Embryonic facial prominence (tissue), 1 donor: ENCODE measurements at regions not wholly inside any gene's neighbourhood (a gene's known extent, or its start where the extent isn't known, plus 50 kb on each side); places are given as distances from the start of the nearest gene placed in this dataset.

ENCODE experiments used
- DNase-seq: peaks from one replicate; pipeline ENCODE4 v3.0.0-alpha.2; 2016; ENCODE audit errors: extremely low spot score

DNA sequence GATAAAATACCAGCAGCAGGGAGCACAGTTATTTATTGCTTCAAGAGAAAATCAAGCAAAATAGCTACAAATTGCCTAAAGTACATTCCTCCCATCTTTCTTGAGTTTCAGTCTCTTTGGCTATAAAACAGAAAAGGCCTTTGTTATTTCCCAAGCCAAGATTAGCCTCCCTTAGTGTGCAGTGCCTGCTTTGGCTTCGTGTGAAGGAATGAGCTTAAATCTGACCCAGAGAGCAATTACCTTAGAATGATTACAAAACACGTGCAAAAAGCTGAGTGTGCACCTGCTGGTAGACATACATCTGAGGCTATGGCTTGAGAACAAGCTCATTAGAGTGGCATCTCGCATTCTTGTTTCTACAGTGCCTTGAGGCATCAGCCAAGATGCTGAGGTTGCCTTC, 250.8 kb downstream of the C4orf33 start:
- no peak for DNase-seq

DNA sequence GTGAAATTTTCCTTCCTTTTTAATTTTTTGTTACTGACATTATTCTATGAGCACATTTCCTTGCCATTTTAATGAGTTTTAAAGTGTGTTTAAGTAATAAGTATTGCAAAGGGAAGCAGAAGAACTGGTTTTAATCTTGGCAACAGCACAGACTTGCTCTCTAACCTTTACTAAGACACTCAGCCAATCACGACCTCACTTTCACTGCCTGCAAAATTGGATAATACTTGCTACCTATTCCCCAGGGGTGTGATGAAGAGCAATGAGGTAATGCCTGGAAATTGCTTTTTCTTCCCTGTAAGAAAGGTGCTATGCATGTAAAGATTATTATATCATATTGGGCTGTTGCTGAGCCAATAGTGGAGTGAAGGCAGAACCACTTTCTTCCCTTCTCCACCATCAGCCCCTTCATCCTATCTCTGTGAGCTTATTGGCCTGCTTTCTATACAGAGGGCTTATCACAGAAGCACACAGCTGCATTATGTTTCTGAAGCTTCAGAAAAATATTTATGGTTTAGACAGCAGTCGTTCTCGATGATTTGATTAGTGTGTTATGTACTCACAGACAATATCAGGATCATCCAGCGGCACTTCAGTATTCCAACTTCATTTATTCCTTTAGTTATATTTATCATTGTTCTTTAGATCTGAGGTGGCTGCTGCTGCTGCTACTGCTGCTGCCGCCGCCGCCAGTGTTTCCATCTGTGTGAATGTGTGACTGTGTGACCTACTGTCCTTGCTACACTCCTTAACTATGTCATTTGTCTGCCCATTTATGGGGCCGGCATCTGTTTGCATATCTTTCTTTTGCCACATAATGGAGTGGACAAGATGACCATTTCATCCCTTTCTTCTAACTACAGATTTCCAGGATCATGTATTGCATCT, 255.1 kb downstream of the C4orf33 start:
- no peak for DNase-seq

DNA sequence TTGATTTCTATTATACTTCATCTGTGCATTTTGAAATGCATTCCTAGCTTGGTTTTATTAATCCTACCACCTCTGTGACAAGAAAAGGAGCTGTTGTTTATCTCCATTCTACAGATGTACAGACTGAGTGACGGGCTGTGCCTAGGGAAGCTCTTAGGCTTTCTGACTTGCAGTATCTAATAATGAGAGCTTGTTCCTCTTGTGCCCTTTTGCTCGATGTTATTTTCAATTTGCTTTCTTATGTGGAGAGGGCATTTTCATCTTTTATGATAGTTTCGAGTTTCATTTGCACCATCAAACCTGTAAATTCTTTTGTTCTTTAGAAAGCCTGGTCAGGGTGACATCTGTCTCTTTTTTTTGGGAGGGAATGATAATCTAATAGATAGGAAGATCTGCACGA, 256.5 kb downstream of the C4orf33 start:
- no peak for DNase-seq

DNA sequence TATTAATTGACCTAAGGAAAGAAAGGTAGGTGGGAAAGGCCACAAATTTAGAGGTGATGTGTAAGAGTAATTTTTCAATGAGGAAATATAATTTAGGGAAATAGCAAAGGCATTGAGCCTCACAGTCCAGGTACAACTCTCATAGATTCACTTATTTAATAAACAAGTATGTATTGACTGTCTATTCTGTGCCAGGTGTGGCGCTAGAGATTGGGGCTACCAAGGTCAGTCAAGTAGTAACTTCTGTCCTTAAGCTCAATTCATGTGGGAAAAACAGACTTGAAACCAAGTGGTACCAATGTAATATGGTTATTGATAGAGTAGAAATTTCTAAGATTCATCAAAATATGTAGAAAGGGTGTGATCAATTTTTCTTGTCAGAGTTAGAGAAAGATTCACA, 257.5 kb downstream of the C4orf33 start:
- no peak for DNase-seq

DNA sequence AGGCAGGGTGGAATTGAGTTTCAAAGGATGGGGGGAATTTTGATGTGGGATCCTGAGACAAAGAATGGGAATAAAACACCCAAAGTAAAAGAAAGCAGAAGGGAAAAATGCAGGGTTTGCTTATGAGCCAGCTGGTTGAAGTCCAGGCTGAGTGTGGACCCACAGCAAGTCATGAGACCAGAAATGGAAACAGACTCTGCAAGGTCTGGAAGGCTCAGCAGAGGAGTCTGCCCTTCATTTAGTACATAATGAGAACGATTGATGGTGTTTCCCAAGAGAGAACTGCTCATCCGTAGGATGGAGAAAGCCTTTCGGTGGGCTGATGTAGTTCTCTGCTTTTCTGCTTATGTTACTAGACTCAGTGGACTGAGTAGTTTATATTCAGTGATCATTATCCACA, 259.1 kb downstream of the C4orf33 start:
- DNase-seq, result no peak

DNA sequence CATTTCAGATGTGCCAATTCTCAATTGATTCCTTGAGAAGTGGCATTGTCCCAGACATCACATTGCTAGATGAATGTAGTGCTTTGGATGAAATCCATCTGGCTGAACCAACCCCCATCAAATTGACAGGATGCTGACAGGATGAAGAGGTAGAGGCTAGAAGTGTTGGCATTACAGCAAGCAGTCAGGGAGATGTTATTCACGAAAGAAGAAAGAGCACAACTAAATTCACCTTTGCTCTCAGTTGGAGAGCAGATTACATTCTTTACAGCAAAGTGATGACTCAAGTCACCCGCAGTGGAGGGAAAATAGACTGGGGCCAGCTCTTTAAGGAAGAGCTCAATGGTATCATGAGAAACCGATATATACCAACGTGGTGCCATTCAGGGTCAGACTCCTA, 259.6 kb downstream of the C4orf33 start:
- DNase-seq, result no peak

DNA sequence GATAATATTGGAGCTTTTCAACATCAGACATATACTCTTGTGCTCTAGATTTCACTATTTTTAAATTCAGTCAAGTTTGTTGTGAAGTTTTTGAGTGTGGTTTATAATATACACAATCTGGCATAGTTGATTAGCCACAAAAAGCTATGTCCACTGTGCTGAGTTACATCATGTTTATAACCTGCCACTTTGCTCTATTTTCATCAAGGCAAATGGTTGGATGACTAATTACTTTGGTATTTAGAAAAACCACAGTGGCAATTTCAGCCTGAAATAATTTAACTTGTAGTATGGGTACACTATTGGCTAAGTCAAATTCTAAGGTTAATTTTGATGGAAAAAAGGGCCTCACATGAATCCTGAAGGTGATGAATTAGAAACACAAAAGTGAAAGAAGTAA, 262.6 kb downstream of the C4orf33 start:
- no peak for DNase-seq

DNA sequence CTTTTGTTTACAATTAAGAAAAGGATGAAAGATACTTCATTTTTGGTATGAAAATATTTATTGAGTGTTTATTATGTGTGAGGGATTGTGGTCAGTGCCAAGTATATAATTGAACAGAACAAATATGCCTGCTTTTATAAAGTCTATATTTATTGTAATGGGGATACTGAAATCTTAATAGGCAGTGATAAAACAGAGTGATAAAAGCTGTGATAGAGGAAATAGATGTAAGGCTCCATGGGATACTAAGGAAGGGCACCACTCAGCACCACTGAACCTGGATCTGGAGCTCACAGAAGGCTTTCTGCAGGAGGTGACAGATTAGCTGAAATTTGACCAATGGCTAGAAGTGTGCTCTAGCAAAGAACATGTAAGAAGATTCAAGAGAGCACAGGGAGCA, 263.5 kb downstream of the C4orf33 start:
- no peak for DNase-seq

DNA sequence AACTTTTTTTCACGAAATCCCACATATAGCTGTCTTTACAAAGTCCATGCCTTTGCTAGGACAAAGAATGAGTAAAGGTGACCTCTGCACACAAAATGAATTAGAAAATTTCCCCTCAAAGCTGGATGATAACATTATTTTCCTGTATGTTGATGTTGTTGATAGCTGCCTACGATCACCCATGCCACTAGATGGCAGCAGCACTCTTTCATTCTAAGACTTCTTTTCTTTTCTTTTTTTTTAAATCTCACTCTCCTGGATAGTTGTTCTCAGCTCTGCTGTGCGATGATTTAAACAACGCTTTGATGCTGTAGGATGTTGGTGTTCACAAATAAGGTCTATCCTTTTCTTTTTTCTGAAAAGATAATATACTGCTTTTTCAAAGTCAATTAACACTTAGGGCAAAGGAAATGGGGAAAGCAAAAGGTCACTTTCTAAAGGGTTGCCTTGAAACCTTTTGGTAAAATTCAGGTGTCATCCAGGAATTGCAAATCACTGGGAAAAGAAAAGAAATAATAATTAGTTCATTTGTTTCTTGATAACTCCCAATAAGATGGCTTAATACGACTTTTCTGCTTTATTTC, 266.8 kb downstream of the C4orf33 start:
- peak; percentile 73 for DNase-seq

DNA sequence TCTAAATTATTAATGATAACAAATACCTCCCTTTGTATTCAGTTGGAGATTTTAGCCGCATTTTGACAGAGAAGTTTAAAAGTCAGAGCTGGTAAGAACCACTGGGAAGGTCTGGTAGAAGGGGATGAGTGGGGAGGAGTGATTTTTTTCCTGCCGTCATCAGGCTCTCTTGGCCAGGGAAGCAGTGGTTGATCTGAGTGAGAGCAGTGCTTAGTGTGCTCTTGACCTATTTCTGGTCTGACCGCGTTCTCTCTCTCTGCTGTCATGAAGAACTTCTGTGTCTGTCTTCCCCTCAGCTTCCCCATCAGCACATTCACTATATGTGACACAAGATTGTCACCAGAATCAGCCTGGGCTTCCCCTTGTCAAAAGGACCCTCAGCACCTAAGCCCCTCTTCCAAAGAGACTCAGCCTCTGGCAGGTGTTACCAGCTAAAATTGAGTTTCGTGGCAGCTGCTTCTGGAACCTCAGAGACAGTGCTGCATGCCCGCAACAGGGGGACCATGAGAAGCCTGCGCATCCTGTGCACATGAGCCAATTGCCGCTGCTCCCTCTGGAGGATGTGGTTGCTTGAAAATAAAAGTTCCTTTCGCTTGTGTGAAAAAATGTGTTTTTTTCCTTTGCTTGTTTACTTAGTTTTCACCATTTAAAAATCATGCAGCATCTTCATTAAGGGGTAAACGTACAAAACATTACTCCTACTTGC, 268.9 kb downstream of the C4orf33 start:
- DNase-seq, result no peak

DNA sequence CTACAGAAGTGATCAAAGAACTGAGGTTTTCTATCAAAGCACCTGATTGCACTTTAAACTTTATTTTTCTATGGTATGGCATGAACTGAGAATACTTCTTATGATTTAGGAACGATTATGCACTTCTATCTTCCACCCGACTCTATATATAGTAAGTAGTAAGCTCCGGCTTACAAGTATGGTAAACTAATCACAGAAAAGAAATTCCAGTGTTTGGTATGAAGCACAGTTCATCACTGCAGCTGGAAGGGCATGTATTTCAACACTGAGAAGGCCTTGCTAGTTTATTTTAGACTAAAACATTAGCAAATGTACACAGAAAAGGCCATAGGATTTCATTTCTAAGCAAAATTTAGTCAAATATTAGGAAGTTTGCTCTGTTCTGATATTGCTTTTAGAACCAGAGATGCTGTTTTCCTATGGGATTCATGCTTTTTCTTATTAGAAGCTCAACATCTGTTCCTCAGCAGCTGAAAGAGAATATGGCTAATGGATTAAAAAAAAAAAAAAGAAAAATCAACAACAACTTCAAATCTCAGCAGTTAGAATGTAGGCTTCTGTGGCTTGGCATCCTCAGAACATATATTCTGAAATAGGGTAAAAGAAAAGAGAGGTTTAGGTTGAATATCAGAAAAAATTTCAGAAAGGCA, 273.5 kb downstream of the C4orf33 start:
- no peak for DNase-seq

DNA sequence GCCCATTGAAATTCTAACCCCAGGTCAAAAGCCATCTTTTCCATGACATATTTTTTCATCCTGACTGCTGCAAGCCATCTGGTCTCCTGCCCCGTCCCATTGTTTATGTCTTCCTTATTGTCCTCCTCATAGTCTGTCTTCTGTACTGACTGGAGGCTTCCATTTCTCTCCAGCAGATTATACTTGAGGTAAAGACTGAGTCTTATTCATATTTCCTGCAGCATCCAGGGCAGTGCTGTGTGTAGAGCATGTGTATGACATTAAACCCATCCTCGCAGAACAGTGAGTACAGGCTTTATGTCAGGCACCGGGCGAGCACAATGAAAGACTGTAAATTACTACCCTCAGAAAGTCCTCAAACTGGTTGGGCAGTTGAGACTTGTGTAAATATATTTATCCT, 275.1 kb downstream of the C4orf33 start:
- no peak for DNase-seq

DNA sequence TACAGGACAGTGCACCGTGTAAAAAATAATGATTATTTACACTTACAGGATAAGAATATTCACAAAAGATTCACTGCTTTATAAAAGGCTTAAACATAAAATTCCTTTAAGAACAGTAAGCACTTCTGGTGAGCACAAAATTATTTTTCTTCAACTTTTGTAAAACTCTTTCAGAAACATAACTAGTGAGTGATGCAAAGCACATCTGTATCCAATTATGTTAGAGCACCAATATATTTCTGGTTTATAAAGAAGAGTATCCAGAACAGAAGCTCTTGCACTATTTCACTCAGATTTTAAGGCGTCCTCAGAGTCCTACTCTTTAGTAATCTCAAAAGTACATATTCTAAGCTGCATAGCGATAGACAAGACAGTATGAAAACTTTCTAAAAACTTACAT, 276.0 kb downstream of the C4orf33 start:
- peak; percentile 46 for DNase-seq

DNA sequence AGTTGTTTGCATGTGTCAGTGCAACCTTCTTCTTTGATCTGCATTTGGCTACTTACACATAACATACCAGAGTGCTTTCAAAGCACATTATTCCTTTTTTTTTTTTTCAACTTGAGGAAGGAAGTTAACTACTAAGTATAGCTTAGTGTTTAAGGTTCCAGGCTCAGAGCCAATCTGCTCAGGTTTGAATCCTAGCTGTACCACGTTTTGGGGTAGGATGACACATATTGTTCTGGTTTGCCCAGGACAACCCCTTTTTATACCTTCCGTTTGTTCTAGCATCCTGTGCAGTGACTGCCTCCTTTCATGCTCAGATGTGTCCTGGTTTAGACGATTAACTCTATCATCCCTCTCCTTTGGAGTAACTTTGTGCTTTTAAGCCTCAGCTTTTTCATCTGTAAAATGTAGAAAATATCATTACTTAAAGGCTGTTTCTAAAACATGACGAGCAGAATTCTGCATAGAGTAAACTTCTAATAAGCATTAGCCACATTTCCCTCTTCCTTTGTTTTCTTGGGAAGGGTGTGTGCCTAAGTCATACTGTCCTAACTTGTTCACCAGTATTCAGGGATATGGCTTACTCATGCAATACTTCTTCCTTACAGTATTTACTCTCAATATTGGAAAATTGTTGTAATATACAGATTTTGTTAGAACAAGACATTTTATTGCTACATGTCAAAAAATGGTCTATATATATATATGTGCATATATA, 281.3 kb downstream of the C4orf33 start:
- no peak for DNase-seq

DNA sequence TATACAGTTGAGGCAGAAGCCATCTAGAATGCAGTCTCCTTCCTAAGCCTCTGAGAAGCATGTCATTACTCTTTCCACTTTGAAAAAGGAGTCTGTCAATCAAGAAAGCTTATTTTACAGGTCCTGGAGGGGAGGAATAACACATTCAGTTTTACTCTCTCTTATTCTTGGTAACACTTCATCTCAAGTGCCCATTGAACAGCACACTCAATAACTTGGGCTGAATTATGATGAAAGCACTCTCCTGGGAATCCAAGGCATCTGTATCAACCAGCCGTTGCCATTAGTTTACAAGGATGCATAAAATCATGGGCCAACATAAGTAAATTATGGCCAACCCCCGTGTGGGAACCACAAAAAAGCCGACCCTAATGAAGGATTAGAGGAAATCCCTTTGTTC, 282.4 kb downstream of the C4orf33 start:
- DNase-seq, result no peak

DNA sequence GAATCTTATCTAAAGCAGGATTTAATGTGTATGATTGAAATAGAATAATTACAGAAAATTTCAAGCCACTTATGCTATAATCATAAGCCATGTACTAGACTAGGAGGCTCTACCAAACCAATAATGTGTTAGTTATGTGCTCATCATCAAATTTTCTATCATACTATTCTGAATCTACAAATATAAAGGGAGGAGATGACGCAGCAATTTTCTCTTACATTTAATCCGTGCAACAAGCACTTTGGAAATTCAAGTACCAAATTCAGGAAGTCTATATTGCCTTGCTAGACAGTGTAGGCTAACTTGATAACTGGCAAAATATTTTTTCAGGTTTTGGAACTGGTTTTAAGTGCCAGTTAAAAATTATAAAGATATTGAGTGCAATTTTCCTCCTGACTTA, 283.5 kb downstream of the C4orf33 start:
- DNase-seq, result no peak

DNA sequence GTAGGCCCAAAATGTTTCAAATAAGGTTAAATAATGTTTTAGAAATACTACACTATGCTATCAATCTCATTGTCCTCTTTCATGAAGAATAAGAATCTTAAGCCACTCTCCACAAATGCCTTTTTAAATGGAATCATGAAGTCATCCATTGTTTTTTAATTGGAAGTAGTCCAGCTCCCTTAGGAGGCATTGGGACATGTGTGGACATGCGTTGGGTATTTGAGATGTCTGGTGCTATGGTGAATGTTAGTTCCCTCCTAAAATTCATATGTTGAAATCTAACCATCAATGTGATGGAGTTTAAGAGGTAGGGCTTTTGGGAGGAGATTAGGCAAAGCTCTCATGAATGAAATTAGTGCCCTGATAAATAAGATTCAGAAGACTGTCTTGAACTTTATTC, 289.0 kb downstream of the C4orf33 start:
- no peak for DNase-seq

DNA sequence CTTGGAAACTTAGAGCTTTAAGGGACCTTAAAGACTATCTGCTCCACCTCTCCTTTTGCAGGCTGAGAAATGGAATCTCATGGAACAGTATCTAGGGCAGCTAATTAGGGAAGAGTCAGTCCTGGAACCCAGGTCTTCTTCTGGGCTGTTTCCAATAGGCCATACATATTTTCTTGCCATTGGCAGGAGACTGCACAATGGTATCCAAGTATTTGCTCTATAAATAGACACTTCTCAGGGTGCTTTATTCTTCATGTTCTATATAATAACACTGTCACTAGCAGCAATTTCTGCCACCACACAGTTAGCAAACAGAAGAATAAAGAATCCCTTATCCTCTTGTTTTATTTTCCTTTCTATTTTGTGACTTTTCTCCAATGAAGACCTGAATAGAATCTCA, 291.7 kb downstream of the C4orf33 start:
- DNase-seq, result no peak

DNA sequence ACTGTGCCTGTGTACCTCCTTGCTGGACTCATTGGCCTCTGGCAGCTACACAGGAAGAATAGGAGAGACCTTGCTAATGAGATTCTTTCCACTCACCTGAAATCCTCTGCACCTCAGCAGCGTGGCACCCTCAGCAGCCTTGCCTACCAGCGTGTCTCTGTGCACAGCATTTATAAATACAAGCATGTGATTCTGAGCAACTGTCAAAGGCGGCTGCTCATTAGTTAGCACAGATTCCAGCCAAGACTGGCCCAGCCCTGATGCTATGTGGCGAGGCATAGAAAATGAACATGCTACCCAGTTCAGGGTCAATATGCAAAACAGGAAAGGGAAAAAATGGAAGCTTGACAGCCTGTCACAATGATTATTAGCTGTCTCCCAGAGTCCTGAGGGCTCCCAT, 298.0 kb downstream of the C4orf33 start:
- DNase-seq, result no peak

DNA sequence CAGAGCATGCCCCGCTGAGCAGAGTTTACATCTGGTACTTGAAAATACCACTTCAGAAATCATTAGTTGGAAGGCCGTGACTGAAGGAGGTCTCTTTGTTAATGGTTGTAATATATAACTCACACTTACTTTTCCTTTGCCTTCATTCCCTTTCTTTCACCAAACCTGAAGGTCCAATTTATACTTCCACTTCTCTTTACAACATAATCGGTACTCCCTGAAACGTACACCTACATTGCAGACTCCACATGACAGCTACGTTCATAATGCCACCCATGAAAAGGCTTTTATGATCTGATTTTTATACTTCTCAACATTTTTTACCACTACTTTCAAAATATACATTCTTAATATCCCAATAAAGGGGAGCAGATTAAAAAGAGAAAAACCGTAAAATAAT, 298.7 kb downstream of the C4orf33 start:
- no peak for DNase-seq

DNA sequence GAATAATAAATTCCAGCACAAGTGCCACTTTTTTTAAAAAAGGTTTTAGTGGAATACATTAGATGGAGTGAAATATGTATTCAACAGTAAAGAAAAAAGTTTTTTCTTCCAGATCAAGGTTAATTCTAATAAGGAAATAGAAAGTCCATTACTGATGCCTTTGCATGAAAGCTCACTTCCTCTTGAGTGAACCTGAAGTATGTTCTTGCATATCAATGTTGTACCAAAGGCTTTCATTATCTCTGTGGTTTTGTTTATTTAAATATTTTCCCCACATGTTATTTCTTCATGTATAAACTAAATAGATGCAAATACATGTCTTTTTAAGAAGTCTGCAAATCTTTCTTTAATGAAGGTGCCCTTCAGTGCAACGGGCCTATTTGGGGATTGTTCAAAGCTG, 307.9 kb downstream of the C4orf33 start:
- DNase-seq, result no peak

DNA sequence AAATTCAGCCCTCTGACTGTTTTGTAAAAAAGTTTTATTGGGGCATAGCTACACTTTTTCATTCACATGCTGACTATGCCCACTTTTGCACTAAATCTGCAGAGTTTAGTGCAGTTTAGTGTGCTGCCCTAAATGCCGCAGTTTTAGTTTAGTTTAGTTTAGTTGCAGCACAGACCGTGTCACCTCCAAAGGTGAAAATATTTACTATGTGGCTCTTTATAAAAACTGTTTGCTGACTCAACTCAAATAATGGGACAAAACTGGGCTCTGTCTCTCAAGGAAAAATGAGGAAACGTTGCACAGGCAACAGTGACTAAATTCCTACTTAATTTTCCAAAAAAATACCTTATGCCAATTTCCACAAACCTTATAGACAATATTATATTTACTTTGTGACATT, 314.2 kb downstream of the C4orf33 start:
- DNase-seq, result no peak
